GM12892 (cell line): ENCODE measurements at regions not wholly inside any gene's neighbourhood (a gene's known extent, or its start where the extent isn't known, plus 50 kb on each side); places are given as distances from the start of the nearest gene placed in this dataset.

Source experiments
- POLR2A ChIP-seq: IDR thresholded peaks from 2 replicates; pipeline ENCODE4 v1.6.1; 2011; ENCODE audit warnings: low read depth, low read length, control low read depth
- POLR2AphosphoS5 ChIP-seq: IDR thresholded peaks from 2 replicates; pipeline ENCODE4 v1.6.1; 2011; ENCODE audit warnings: low read depth, low read length, control low read depth
- TAF1 ChIP-seq: IDR thresholded peaks from 2 replicates; pipeline ENCODE4 v1.6.1; 2011; ENCODE audit warnings: low read depth, mild to moderate bottlenecking, control low read depth, low read length, borderline replicate concordance

DNA sequence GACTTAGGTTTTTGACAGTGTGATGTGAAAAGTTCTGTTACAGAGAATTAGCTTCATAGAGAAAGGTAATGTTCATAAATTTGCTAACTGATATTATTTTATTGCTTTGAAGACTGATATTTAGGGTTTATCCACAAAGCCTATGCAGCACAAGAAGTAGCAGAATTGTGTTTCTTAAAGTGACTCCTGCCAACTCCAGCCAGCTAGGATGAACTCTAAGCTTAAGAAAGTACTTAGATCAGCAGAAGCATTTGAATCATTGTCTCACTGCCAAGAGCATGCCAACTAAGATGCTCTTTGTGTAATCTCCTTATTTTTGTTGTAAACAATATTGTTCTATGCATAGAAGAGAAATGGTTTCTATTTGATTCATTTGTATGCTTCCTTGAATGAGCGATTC, 589.4 kb upstream of the ADGRL4 start:
- TF ChIP-seq POLR2A (no peak), POLR2AphosphoS5 (no peak), TAF1 (no peak)
